ENCODE measurements at regions not wholly inside any gene's neighbourhood (a gene's known extent, or its start where the extent isn't known, plus 50 kb on each side); places are given as distances from the start of the nearest gene placed in this dataset.

- no peaks in the 10 kb centered on the region for H3K4me1 ChIP-seq (ENCODE audit: control insufficient read depth, low read length)
- no peaks in the 10 kb centered on the region for H3K9me3 ChIP-seq (ENCODE audit: control insufficient read depth, insufficient read depth, low read length)
- H3K4me3 ChIP-seq (ENCODE audit: low read length) = no peak overlapping the region
- H3F3A ChIP-seq (ENCODE audit: control insufficient read depth, insufficient read depth) = no peaks in the 10 kb centered on the region
- no peak overlapping the region for H3K4me2 ChIP-seq (ENCODE audit: low read length)
- H3K27me3 ChIP-seq (ENCODE audit: control insufficient read depth, low read length) = no peaks in the 10 kb centered on the region
- H3K36me3 ChIP-seq (ENCODE audit: control insufficient read depth, low read length) = no peaks in the 10 kb centered on the region
- no peak overlapping the region for H3K27ac ChIP-seq (ENCODE audit: low read depth, low read length)
- H4K20me1 ChIP-seq (ENCODE audit: control insufficient read depth, insufficient read depth, low read depth, low read length) = no peaks in the 10 kb centered on the region
- no peaks in the 10 kb centered on the region for H3K9me2 ChIP-seq (replicated peaks; ENCODE audit: control insufficient read depth, low read length)
- H3K79me2 ChIP-seq (ENCODE audit: control insufficient read depth, low read length) = no peaks in the 10 kb centered on the region
- TF ChIP-seq CTCF (IDR thresholded peaks at IDR 0.05; ENCODE audit: low read depth, low read length, poor library complexity, severe bottlenecking) (no peak), EZH2phosphoT487 (IDR thresholded peaks at IDR 0.05; ENCODE audit: borderline replicate concordance, low read length) (no peak)
Observed at GRCh38 chr7:156420496-156420895, 220.1 kb upstream of the RNF32 start.

- Histone ChIP-seq H3K79me2 (ENCODE audit: control insufficient read depth, low read length) (no peaks in the 10 kb centered on the region), H3K4me3 (ENCODE audit: low read length) (no peak overlapping the region), H3K27ac (ENCODE audit: low read depth, low read length) (no peak overlapping the region), H3K9me2 (replicated peaks; ENCODE audit: control insufficient read depth, low read length) (no peaks in the 10 kb centered on the region), H3K27me3 (ENCODE audit: control insufficient read depth, low read length) (no peaks in the 10 kb centered on the region), H3F3A (ENCODE audit: control insufficient read depth, insufficient read depth) (no peaks in the 10 kb centered on the region), H3K9me3 (ENCODE audit: control insufficient read depth, insufficient read depth, low read length) (no peaks in the 10 kb centered on the region), H3K4me1 (ENCODE audit: control insufficient read depth, low read length) (no peaks in the 10 kb centered on the region), H3K36me3 (ENCODE audit: control insufficient read depth, low read length) (no peaks in the 10 kb centered on the region), H4K20me1 (ENCODE audit: control insufficient read depth, insufficient read depth, low read depth, low read length) (no peaks in the 10 kb centered on the region), H3K4me2 (ENCODE audit: low read length) (no peak overlapping the region)
- TF ChIP-seq CTCF (IDR thresholded peaks at IDR 0.05; ENCODE audit: low read depth, low read length, poor library complexity, severe bottlenecking) (no peak), EZH2phosphoT487 (IDR thresholded peaks at IDR 0.05; ENCODE audit: borderline replicate concordance, low read length) (no peak)
Observed at GRCh38 chr7:156419782-156420181, 220.8 kb upstream of the RNF32 start.

- no peak overlapping the region for H3K4me2 ChIP-seq (ENCODE audit: low read length)
- H3K9me2 ChIP-seq (replicated peaks; ENCODE audit: control insufficient read depth, low read length) = no peaks in the 10 kb centered on the region
- H3K4me3 ChIP-seq (ENCODE audit: low read length) = no peak overlapping the region
- H3K27me3 ChIP-seq (ENCODE audit: control insufficient read depth, low read length) = no peaks in the 10 kb centered on the region
- TF ChIP-seq EZH2phosphoT487 (IDR thresholded peaks at IDR 0.05; ENCODE audit: borderline replicate concordance, low read length) (no peak), CTCF (IDR thresholded peaks at IDR 0.05; ENCODE audit: low read depth, low read length, poor library complexity, severe bottlenecking) (no peak)
- no peaks in the 10 kb centered on the region for H3K4me1 ChIP-seq (ENCODE audit: control insufficient read depth, low read length)
- no peaks in the 10 kb centered on the region for H3K36me3 ChIP-seq (ENCODE audit: control insufficient read depth, low read length)
- no peak overlapping the region for H3K27ac ChIP-seq (ENCODE audit: low read depth, low read length)
- no peaks in the 10 kb centered on the region for H3F3A ChIP-seq (ENCODE audit: control insufficient read depth, insufficient read depth)
- no peaks in the 10 kb centered on the region for H4K20me1 ChIP-seq (ENCODE audit: control insufficient read depth, insufficient read depth, low read depth, low read length)
- no peaks in the 10 kb centered on the region for H3K79me2 ChIP-seq (ENCODE audit: control insufficient read depth, low read length)
- no peaks in the 10 kb centered on the region for H3K9me3 ChIP-seq (ENCODE audit: control insufficient read depth, insufficient read depth, low read length)
Observed at GRCh38 chr7:156402255-156402654, 238.3 kb upstream of the RNF32 start.

- no peak for TF ChIP-seq EZH2phosphoT487 (IDR thresholded peaks at IDR 0.05; ENCODE audit: borderline replicate concordance, low read length)
- no peak for TF ChIP-seq CTCF (IDR thresholded peaks at IDR 0.05; ENCODE audit: low read depth, low read length, poor library complexity, severe bottlenecking)
- Histone ChIP-seq H3K4me1 (ENCODE audit: control insufficient read depth, low read length) (no peaks in the 10 kb centered on the region), H3K79me2 (ENCODE audit: control insufficient read depth, low read length) (no peaks in the 10 kb centered on the region), H3K27ac (ENCODE audit: low read depth, low read length) (no peak overlapping the region), H3K4me3 (ENCODE audit: low read length) (no peak overlapping the region), H3K27me3 (ENCODE audit: control insufficient read depth, low read length) (no peaks in the 10 kb centered on the region), H3F3A (ENCODE audit: control insufficient read depth, insufficient read depth) (no peaks in the 10 kb centered on the region), H3K9me2 (replicated peaks; ENCODE audit: control insufficient read depth, low read length) (no peaks in the 10 kb centered on the region), H3K36me3 (ENCODE audit: control insufficient read depth, low read length) (no peaks in the 10 kb centered on the region), H3K9me3 (ENCODE audit: control insufficient read depth, insufficient read depth, low read length) (no peaks in the 10 kb centered on the region), H4K20me1 (ENCODE audit: control insufficient read depth, insufficient read depth, low read depth, low read length) (no peaks in the 10 kb centered on the region), H3K4me2 (ENCODE audit: low read length) (no peak overlapping the region)
Observed at GRCh38 chr7:156401617-156402016, 239.0 kb upstream of the RNF32 start.

All from DOHH2 (cell line).